ENCODE measurements at regions not wholly inside any gene's neighbourhood (a gene's known extent, or its start where the extent isn't known, plus 50 kb on each side); places are given as distances from the start of the nearest gene placed in this dataset.

DNA sequence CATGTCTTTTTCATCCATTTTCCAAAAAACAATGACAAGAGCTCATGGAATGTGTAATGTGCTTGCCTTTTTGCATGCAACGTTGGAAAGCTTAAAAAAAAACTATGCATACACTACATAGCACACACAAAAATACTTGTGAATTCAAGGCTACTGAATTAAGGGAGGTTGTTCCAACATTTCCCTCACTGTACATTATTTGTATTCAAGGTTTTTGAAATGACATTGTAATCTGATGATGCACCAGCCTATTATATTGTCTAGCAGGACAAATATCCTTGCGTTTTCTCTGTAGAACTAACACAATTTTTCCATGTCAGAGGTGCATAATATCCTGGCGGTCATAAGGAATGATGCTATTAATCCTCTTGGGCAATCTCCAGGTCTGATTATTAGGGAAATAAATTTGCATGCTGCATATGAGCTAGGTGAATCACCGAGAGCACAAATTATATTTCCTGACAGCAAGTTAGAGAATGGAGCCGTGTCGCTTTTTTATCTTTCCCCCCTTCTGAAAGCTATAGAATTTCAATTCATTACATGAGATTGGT lies 836.9 kb upstream of the FANCL start:
- no peak for DNase-seq (ENCODE audit: low read depth in 2 of 2)

DNA sequence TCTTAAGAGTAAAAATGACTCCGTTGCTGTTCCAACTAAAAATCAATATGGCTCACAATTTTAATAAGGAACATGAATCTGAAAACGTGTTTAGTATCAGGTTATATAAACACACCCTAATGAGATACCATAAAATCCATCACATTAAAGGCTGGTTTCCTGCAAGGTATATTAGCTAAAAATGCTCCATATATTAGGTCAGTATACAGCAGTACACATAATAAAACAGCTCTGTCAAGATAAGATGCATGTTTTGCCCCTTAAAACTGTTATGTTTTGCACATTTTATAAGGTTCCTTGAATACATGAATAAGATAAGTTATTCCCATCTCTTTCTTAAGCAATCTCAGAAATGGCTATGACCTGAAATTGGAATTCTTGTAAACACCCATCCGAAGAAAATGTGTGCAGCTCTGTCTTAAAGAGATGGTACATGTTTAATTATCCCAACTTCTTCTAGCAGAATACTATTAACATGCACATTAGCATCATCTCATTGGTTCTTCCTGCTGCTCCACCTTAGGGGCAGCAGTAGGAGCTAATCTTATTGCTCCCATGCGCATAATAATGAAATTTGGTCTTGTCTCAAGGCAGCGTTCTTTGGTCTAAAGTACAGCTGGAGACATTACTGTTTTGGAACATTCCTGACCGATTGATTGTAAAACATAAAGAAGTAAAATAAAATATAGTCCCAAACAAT lies 836.1 kb upstream of the FANCL start:
- DNase-seq (ENCODE audit: low read depth in 2 of 2), result no peak

DNA sequence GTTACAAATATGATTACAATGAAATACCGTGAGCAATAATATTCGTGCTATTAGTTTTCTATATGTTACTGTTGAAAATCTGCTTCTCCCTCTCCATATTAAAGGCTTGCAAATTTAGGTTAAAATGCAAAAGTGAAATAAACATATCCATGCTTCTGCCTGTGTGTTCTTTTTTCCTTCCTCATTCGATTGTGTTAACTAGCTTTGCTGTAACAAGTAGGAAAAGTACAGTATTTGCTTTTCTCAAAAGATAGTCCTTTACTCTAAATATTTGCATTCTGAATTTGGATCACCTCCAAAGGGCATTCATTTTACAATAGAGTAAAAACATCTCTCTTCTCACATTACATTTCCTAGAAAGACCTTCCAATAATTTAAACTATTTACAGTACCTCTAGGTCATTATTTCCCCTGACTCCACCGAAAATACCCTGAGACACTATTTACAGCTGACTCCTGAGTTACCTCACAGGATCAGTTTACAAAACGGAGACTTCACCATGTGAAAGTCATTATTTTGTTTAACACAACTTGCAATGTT lies 835.0 kb upstream of the FANCL start:
- DNase-seq (ENCODE audit: low read depth in 2 of 2), result no peak

DNA sequence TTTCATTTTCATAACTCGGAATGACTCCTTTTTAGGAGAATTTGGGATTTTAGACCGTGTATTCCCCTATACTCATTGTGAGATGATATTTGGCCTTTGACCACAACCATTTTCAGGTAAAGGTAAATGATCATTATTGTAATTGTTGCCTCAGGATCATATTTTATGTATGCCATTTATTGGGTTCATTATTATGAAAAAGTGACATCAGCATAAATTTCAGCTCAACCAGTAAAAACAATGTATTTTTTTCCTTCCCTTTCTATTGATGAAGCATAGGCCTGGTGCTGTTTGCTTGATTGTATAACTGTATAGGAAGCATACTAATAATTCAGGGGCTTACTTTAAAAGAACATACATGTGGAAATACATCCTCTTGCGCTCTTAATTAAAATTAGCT lies 832.9 kb upstream of the FANCL start:
- no peak for DNase-seq (ENCODE audit: low read depth in 2 of 2)

DNA sequence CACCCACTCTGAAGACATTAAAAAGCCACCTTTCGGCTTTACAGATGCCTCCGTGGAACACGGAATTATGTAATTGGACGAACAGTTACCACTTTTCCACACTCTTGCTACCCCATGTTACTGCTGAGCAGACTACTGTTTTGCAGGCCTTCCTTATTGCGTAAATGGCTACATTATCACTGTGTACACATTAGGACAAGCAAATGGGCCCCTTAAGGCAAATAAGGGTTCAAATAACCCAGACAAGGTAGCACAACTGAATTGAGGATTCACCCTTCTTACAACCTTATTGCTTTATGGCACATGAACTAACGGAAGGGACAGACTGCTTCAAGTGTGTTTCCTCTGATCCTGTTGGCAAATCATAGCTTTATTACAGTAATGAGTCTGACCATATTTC lies 832.2 kb upstream of the FANCL start:
- no peak for DNase-seq (ENCODE audit: low read depth in 2 of 2)

DNA sequence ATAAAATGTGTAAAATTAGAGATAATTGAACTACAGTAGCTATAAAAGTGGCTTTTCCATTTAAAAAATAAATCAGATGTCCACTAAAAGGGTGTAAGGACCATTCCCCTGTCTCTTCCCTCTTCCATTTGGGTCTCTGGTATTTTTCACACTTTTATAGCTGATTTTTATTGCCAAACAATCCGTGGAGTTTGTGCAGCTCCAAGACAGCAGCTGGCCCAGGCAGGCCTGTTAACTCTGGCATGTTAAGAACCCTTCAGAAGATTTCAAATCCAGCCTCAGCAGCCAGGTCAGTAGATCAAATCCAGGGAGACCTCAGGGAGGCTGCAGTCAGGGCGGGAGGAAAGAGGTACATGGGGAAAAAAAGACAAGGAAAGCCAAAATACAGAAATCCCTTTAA lies 827.1 kb upstream of the FANCL start:
- no peak for DNase-seq (ENCODE audit: low read depth in 2 of 2)

DNA sequence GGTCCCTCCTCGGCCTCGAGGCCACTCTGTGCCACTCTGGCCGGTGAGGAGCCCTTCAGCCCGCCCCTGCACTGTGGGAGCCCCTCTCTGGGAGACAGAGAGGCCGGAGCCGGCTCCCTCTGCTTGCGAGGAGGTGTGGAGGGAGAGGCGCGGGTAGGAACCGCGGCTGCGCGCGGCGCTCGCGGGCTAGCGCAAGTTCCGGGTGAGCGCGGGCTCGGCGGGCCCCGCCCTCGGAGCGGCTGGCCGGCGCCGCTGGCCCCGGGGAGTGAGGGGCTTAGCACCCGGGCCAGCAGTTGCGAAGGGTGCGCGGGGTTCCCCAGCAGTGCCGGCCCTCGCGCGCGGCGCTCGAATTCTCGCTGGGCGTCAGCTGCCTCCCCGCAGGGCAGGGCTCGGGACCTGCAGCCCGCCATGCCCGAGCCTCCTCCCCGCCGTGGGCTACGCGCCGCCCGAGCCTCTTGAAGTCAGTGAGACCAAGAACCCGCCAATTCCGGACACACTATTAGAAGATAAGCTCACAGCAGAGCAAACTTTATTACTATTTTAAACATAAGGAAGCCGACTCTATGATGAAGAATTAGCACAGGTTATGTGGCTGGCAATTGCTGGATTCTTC lies 825.8 kb upstream of the FANCL start:
- no peak for DNase-seq (ENCODE audit: low read depth in 2 of 2)

DNA sequence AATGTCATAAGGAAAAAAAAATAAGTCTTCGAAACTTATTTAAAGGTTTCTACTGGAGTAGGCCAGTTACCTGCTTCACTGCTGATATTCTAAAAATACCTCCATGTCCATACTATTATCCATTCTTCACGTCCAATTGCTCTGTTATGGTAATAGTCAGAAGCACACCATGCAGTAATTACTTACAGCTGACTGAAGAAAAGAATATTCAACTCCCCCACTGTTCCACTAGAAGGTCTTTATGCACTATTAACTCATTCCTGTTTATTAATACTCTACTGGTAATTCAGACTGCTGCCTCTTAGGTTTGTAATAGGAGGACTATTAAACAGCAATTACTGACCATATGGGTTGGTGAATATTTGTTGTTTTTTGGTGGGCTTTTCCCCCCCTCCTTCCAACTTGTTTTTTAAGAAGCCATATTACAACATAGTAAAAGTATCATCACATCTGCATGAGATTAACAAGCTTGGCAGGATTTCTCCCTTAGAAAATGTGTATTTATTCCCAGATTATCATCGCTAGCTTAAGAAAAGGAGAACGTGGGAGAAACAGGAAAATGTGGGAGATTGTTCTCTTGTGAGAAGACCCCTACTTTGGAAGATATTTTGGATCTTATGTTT lies 806.4 kb upstream of the FANCL start:
- no peak for DNase-seq (ENCODE audit: low read depth in 2 of 2)

DNA sequence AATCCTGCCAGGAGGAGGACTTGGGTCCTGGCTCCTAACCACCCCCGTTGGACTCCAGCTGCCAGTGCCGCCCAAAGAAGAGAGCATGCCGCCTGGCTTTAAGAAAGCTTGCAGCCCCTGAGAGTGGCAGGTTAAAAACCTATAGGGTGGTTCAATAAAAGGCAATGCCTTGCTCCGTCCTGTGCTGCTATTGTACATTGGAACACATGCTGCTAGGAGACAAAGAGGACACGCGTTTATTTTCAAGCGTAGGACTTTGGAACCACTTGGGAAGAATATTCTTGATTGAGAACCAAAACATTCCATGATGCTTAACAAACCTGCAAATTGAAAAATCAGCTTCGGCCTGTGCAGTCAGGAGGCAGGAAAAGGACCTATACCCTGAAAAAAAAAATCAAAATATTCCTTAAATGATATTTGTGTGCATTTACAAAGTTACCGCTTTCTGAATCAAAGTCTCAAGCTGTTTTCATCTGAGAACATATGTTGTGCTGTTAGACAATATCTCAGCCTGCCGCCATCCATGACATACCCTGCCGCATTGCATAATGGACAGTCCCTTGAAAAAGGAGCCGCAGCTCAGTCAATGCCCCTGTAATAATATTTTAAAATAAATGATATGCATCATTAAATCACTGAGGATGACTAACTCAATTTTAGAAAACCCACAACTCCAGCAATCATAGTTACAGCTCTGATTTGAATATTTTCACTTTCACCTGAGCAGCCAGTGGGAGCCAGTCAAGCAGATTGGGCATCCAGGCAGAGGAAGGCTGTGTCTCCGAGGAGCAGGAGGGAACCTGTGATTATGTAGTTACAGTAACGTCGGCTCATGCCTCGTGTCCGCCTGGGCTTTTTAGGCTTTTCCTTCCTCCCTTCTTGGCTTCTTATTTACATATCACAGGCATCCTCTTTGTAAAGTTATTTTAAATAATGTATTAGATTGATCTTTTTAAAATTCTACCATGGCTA lies 805.6 kb upstream of the FANCL start:
- DNase-seq (ENCODE audit: low read depth in 2 of 2), result no peak

DNA sequence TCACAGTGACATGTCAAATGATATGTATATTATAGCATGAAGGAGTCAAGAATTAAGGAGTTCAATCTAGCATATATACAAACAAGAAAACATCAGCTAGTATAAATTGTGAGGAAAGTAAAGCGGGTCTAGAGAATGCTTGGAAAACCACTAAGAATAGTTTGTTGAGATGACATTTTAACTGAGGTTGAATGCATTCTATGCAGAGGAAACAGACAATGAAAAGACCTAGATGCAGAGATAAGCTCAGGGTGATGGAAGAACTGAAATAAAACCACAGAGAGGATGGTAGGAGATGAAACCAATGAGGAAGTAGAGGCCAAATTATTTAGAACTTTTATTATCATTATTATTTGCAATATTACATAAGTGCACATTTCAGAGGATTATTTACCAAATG lies 803.6 kb upstream of the FANCL start:
- no peak for DNase-seq (ENCODE audit: low read depth in 2 of 2)

DNA sequence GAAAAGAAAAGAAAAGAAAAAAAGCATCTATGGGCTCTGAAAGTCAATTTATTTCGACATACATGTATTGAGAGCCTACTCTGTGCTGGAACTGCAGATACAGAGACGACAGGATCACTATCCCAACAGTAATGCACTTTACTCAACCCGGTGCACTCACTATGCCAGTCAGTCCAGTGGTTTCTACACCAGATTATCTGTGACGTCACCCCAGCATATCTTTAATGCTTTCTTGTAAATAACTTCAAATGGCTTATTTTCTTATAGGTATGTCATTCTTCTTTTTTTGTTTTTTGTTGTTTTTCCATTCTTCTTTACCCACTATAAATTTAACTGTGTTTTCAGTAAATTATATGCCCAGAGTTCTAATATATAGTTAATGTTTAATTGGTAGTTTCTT lies 800.0 kb upstream of the FANCL start:
- no peak for DNase-seq (ENCODE audit: low read depth in 2 of 2)

DNA sequence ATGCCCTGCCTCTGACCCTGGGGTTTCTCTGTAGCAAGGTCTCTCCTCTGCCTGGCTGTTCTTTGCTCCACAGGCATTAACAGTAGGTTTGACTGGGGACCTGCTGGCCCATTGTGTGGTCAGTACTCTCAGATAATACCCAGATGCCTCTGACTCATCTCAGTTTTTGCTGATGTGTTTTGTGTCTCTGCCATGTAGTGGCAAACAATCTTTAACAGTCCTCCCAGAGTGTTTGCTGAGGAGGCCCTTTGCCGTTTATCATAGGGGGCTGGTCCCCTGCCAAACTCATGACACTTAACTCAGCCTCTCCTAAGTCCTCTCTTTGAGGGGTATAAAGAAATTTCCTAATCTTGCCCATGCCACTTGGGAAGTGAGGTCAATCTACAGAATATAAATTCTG lies 793.7 kb upstream of the FANCL start:
- no peak for DNase-seq (ENCODE audit: low read depth in 2 of 2)

DNA sequence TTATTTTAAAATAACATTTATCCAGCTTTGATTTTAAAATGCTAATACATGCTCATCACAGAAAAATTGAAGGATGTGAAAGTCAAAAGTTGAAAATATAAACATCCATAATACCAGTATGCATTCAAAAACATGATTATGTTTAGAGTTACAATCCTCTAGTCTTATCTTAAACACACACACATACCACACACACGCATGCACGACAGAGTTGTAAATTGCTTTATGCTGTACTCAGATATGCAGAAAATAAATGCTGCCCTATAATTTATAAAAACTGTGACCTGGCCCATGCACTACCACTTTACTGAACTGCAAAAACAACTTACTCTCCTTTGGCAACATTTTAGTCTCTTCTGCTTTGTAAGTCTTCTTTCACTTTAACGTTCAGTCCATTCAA lies 793.0 kb upstream of the FANCL start:
- no peak for DNase-seq (ENCODE audit: low read depth in 2 of 2)

DNA sequence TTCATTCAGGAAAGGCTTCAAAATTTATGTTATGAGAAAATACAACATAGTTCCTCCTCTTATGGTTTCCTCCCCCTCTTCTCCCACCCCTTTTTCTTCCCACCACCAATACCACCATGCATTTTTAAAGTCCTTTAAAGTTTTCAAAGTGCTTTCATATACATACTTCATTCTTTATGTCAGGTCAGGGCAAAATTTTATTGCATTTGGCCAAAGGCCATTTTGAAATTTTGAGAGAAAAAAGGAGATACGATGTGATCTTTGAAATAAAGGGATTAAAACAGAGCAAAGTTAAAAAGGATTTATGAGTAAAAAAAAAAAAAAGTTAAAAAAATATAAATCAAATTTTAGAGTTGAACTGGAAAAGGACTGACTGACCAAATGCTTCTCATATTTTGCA lies 792.5 kb upstream of the FANCL start:
- no peak for DNase-seq (ENCODE audit: low read depth in 2 of 2)

DNA sequence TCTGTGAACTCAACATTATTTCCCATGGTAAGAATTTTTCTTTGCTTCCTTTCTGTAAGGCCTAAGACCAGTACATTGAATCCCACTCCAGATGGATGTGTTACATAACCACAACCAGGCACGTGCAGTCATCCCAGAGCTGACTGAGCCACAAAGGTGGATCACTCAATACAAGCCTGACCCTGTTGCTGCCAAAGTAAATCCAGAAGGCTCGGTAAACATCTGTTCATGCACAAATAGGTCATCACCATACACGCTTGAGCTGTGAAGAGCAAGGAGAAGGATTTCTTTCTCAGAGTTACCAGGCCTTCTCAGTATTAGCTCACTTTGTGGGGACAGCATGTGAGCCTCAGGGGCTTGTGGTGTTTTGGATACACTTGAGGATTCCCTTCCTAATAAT lies 791.4 kb upstream of the FANCL start:
- no peak for DNase-seq (ENCODE audit: low read depth in 2 of 2)

DNA sequence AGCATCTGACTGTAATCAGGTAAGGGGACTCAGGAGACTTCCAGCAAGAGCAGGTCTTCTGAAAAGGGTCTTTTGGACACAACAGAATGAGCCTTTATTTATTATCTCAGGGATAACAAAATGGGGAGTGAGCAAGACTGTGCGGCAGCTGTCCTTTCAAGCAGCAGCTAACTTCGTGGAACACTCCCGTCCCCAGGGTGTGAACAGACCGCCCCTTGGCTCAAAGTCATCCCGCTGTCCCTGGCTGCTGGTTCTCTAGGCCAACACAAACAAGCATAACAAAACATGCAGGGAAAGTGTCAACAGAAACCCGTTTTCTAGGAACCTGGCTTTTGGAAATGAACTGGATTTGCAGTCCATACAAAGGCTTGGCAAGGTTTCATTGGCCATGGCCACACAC lies 787.9 kb upstream of the FANCL start:
- DNase-seq (ENCODE audit: low read depth in 2 of 2), result no peak

DNA sequence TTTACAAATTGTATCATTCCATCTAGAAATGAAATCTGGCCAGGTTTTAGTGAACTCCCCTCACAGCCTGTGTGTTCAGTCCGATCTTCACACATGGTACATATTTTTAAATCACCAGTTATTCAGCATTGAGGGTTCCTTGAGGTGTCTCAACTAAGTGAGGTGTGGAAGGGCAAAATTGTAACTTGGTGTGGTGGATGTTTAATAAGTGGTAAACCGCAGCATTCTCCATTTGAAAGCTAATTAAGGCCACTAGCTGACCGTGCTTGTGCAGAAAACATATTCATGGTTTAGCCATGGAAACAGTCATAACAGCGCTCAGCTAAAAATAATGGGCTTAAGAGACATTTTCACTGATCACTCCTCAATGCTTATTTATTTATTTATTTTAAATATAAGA lies 786.2 kb upstream of the FANCL start:
- DNase-seq (ENCODE audit: low read depth in 2 of 2), result no peak

DNA sequence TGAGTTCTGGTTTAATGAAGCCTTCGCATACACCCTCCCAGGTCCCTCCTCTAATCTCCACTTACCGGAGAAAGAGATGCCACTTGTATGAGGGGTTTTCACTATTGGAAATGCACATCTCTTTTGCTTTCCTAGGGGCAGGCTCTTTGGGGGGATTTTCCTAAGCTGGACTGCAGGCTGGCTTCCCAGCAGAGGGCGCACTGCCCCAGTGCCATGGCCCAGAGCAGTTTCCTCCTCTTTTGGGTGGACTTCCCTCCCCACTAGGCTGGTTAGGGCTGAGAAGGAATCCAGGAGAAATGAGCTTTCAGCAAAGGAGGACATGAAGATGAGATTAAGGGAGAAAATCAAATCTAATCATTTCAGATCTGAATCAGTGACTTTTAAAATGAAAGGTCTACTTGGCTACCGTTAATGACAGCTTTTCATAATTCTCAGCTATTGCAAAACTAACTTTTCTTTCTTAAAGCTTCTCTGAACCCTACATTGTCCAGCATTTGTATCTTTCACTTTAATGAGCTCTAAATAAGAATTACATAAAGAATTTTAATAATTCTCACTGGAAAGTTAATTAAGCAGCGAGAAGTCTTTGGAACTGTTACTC lies 784.1 kb upstream of the FANCL start:
- no peak for DNase-seq (ENCODE audit: low read depth in 2 of 2)

DNA sequence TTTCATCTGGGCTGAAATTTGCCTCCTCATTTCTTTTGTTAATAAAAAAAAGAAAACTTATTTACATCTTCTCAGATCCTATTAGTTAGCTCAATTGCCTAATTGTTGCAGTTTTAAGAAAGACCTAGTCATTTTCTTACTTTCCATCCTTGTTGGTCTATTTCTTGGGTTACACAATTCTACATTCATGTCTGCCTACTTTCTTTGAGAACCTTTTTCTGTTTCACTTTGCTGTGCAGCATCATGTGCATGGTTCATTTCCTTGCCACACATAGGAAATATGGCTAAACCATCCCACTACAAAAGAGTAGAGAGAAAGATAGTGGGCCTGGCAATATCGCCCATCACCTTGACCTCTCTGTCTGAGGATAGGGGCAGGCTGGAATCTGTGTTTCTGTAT lies 780.7 kb upstream of the FANCL start:
- no peak for DNase-seq (ENCODE audit: low read depth in 2 of 2)

DNA sequence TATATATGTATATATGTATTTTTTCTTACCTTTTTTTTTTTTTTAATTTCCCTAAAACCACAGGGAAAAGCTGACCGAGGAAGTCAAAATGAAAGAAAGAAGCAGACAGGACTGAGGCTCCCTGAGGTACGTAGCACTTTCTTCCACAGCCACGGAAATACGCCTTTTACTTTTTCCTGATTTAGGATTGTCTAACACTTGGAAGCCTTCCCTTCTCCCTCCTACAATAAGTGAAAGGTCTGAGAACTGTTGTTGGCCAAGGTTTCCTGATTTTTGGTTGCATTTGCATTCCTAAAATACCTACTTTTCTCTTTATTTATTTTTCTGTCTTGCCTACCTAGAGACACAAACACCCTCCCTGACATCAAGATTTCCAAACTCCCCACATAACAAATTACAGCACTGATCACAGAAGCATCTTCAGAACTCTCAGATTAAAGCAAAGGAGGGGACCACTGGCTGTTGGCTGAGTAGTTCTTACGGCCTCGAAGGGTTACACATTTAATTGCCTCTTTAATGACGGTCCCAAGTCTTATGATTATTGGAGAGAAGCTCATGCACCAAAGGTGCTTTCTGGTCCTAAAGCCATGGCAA lies 778.5 kb upstream of the FANCL start:
- no peak for DNase-seq (ENCODE audit: low read depth in 2 of 2)

DNA sequence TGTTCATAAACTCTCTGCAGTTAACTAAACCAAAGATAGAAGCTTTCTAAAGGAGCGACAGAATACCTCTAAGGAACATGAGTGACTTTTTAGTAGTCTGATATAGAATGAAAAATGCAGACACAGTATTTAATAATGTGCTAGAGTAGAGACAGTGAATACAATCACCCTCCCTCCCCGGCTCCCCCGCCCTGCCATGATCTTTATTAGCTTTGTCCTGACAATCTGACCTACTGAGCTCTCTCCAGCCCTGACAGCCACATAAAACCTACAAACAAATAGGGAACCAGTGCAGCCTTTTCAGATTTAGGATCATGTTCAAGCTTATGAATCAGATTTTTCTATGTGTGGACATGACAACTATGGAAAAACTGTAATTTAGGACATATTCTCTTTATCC lies 777.6 kb upstream of the FANCL start:
- no peak for DNase-seq (ENCODE audit: low read depth in 2 of 2)

Measured in stimulated activated CD8-positive, alpha-beta memory T cell treated with anti-CD3 and anti-CD28 coated beads, Interleukin-15, amount 100 ng/mL, for 4 hours (primary cell).